ENCODE measurements at regions not wholly inside any gene's neighbourhood (a gene's known extent, or its start where the extent isn't known, plus 50 kb on each side); places are given as distances from the start of the nearest gene placed in this dataset.

DNA sequence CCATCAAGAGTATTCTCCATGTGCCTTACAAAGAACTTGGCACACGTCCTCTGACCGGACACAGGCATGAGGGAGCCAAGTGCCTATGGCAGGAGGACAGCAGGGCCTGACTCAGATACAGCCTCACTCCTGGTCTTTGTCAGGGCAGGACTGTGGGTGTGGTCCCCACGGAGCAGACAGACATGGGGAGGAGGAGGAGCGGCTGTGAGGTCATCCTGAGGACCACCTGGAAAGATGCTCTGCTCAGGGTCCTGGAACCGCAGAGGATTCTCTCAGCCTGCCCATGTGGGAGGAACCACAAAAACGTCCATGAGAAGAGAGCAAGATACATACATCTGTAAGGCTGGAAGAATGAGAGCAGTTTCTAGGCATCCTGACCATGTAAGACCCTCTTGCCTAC lies 576.3 kb downstream of the BRD1 start:
- no peak for DNase-seq

DNA sequence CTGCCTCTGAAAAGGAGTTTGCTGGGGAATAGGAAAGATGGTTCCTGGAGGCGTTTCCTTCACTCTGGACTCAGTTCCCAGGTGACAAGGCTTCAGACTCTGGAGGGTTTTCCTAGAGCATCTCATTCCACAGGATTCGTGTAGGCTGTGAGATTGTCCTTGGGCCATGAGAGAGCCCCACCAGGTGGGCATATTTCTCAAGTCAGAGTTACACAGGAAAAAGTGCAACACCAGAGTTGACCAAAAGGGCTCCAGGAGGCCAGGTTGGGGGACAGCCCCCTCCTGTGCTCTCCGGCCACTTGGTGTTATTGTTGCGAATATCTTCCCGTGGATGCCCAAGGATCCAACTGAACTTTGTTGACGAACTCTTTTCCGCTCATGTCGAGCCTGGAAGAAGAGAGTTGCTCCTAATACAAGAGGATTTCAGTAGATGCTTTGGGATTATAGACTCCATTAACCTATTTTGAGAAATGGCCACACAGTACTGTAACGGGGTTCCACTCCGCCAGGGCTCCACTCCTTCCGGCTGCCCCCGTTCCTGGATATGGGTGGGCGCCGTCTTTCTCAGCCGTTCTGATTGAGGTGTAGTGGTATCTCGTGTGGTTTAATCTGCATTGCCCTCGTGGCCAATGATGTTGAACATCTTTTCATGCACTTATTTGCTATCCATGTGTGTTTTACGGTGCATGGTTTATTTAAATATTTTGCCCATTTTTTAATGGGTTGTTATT lies 580.3 kb downstream of the BRD1 start:
- no peak for DNase-seq

DNA sequence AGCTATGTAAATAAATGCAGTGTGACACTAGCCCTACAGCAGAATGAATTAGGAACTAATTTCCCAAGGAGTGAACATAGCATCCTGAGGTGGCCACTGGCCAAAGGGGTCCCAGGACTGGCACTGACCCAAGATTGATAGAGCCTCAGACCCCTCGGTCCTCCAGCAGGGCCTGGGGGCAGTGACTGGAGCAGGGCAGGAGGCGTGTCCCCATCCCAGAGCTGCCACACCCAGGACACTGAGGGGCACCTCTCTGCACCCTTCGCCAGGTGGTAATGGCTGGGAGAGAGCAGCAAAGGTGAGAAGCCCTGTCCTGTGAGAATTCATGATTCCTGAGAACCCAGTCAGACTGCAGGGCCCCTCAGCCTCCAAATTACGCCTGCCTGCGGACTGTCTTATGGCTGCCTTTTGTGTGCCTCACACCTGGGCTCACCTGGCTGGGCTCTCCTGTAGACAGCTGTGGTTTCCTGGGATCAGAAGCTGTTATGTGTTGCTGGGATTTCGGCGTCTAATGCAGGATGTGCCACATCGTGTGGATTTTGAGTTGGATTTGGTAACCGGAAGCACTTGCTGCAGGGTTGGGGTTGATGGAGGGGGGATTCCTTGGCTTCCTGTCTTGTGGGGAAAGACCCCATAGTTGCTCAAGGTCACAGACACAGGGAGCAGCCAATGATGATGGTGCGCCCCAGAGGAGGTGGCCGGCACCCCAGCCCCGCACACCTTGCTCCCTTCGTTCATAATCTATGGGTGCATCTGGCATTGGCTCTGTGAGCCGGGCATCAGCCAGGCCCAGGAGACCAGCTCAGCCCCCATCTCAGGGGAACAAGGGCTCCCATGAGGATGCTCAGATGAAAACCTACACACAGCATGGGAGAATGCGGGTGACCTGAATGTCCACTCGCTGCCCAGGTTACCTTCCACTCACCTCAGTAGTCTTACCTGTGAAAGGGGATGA lies 582.9 kb downstream of the BRD1 start:
- DNase-seq: no peak

DNA sequence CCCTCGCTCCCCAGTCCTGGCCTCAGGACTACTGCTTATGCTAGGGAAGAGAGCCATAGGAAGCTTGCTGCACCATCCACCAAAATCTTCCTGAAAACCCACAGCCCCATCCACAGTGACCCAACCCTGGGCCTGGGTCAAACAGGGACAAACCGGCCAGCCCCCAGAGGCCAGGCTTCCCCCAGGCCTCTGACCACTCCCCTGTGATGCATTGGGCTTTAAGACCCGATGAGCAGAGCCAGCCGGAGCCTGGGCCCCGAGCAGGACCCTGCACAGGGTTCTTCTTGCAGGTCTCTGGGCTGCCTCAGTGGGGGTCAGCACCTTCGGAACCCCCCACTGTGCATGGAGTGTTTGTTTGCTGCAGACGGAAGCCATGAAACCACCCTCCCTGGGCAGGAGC lies 583.7 kb downstream of the BRD1 start:
- no peak for DNase-seq

DNA sequence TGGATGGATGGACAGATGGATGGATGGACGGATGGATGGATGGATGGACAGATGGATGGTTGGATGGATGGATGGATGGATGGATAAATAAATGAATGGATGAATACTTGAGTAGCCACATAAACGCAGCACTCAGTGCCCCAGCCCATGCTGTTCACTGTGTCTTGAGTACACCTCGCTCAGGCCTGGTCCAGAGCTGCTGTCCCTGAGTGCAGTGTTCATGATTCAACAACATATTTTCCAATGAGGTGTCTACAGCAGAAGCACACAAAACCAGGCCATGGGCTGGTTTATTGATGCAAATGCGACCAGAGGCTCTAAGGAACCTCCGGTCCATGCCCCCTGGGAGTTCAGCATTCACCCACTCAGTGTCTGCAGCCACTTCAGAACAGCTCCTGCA lies 584.3 kb downstream of the BRD1 start:
- DNase-seq: no peak

DNA sequence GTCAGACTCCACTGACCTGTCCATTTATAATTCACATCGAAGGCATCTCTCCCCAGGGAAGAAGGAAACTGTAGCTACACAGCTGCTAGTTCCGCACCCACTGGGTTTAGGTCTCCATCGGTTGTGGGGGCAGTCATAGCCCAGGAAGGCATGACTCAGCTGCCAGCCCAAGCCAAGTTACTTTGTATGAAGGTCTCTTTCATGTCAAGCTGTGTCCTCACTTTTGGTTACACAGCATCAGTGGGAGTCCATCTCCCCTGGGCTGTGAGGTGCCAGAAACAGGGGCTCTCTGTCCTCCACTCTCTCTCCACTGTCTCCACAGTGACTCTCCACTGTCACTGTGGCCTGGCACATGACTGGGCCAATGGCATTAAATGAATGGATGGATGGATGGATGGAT lies 585.2 kb downstream of the BRD1 start:
- DNase-seq: no peak

DNA sequence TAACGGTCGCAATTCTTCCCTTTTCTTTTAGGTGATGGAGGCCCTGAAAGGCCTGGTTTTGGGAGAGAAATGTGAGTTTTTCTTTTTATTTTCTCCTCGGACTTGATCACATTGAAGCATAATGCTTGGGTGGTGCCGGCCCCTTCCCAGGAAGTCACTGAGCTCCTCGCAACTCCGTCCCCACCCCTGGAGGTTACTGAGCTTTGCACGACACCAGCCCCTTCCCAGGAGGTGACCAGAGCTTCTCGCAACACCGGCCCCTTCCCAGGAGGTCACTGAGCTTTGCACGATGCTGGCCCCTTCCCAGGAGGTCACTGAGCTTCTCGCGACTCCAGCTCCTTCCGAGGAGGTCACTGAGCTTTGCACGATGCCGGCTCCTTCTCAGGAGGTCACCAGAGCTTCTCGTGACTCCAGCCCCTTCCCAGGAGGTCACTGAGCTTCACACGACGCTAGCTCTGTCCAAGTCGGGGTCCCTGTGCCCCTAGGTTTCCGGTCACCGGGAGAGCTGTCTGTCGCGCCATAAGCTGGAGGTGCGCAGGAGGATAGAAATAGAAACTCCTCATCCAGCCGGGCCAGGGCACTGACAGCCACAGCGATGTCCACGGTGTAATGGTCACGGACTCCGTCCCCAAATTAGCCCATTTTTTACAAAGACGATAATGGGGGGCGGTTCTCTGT lies 586.4 kb downstream of the BRD1 start:
- no peak for DNase-seq

DNA sequence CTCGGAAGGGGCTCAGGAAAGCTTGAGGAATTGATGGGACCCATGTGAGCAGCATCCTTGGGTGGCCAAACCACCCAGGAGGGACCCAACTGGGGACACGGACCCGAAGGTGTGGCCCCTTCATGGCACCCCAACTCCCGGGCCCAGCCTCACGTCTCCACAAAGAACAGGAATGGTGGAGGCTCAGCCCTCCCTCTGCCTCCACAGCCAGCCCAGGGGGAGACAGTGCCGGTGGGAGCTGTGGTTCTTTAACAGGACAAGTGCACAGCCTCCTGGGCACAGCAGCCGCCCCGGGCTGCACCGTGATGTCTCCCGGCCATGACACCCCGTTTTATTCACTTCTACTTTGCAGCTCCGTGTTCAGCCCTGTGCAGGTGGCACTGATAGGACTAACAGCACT lies 587.2 kb downstream of the BRD1 start:
- no peak for DNase-seq

DNA sequence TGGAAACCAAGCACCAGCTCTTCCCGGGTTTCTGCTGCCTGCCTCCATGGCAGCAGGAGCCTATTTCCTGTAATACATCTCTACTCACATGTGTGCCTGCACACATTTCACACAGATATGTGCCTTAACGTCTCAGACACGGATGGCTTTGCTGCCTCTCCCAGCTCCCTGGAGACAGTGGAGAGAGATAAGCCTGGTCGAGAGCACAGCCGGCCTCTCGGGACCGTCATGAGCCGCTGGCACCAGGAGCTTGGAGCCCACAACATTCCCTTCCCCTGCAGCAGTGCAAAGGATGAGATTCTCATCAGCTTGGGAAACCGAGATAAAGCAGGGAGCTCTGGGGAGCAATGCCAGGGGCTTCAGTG lies 587.7 kb downstream of the BRD1 start:
- DNase-seq: no peak

DNA sequence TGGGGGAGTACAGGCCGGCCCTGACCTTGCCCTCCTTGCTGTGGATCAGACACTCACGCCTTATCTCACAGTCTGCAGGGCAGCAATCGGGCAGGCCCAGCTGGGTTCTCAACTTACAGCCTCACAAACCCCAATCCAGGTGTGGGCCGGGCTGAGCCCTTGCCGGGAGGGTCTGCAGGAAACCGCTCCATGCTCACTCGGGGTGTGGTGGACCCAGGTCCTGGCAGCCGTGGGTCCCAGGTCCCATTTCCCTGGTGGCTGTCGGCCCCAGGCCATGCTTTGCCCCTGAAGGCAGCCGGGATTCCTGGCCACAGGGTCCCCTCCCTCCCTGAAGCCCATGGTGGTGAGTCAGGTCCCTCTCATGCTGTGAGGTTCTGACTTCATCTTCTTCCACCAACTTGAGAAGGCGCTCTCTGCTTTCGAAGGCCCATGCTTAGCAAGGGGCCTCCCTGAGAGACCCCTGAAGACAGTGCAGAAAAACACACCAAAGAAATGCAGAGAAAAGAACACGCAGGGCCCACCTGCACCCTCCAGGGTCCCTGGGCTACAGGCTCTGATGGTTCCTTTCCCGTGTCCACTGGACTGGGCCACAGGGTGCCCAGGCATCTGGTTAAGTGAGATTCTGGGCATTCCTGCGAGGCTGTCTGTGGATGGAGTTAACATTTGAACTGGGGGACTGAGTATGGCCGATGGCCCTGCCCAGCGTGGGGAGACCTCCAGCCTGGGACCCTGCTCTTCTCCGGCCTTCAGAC lies 588.2 kb downstream of the BRD1 start:
- DNase-seq: no peak

DNA sequence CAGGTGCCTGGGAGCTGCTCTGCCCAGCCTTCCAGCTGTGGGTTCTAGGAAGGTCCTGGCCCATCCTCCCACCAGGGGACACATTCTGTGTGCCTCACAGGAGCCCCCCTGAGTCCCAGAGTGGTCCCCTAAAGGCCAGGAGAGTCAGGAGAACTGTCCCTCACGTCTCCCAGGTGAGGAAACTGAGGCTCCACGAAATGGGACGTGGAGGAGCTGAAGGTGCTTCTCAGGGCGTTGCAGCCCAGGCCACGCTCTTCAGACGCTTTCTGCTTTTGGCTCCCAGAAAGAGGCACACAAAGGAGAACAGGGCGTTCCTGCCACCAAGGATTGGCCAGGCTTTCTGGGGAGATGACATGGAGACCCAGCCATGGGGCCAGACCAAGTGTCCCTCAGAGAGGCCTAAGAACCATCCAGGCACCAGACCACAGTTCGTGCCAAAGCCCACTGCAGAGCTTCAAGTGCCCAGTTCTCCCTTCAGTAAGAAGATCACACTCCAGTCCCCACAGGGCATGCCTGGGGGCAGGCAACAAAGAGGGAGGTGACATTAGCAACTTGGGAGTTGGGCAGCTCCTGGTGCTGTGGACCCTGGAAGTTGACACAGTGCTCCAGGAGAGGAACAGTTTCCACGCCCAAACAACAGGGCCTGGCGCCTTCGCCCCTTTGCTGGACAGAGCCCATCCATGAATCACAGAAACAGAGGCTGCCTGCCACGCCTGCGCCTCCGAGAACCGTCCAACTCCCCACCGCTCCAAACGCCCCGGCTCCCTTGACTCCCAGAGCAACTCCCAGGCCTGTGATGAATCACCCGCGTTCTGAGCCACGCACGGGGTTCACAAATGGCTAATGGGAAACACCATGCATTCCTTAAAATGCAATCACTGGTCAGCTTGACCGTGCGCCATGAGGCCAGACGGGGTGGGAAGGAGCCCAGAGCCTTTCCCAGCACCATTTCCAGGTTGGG lies 589.2 kb downstream of the BRD1 start:
- no peak for DNase-seq

DNA sequence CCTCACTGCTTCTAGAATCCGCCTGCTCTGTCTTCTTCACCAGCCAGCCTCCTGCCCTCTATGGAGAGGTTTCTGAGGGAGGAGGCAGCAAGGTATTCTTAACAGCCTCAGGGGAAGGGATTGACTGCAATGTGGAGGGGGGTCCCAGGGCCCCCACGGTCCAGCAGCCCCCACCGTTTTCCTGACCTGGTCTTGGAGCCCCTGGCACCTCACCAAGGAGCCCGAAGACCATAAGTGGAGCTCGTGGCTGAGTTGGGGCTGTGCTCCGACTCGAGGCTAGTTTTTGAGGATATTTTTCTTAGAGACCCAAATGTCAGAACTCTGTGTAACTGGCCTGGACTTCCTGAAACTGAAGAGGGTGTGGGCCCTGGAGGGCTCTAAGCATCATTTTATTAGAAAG lies 590.0 kb downstream of the BRD1 start:
- no peak for DNase-seq

DNA sequence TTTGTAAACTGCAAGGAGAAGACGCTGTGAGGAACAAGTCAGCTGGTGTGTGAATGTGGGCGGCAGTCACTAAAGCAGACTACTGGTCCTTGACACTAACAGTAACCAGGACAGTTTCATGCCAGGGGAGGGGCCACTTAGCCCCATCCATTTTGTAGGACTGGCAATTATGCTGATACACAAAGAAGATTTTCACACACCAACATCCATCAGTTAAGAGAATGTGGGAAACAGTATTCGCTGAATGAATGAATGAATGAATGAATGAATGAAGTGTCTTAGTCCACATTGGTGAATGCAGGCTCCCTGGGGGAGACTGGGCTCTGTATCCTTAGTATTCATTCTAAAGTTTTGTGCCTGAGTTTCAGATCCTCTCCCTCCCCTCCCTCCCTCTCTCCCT lies 590.4 kb downstream of the BRD1 start:
- DNase-seq: no peak

DNA sequence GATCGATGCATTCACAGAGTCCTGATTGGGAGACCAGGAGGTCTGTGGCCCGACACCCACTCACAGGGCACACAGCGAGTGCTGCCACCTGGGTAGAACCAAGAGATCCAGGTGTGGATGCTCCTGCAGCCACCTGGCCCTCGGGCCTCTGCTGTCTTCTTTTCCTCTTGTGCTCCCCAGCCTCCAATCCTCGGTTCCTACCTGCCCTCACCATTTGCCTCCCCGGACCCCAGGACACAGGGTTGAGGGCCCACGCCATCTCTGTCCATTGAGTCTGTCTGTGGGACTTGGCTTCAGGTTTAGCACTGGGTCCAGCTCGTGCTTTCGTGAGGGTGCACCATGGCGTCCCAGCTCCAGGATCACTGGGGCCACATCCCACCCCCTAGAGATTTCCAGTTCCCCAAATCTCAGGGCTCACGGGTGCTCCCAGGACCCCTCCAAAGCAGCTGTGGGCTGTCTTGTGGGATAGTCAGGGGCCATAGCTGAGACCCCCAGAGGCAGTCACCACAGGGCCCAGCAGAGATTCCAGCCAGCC lies 591.1 kb downstream of the BRD1 start:
- no peak for DNase-seq

DNA sequence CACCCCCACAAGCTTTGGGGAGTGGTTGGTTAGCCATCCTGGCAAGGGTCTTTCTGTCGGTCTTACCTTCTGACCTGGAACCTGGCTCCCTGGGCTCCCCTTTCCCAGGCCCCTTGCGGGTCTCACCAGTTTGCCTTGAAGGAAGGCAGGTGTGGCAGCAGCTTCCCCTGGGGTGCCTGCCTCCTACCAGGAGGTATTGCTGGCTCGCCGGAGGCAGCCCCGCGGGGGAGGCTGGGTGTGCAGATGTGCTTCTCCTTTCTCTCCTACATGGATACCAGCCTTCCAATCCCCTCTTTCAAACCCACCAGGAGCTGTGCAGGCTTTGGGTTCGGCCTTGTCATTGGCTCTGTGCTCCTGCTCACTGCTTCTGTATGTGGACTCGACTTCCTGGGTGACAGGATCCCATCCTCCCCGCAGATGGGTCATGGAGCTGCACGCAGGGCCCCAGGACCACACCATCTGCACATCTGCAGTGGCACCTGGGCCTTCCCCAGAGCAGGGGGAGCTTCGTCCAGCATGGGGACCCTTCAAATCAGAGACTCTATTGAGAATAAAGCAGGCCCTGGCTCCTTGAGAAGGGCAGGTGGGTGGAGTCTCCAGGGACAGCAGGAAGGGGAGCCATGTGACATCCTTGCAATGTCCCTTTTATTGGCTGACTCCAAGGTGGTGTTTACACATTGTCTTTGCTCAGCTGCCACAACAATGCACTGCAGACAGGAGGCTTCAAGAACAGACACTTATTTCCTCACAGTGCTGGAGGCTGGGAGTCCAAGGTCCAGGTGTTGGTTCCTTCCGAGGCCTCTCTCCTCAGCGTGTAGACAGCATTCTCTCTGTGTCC lies 592.0 kb downstream of the BRD1 start:
- no peak for DNase-seq

DNA sequence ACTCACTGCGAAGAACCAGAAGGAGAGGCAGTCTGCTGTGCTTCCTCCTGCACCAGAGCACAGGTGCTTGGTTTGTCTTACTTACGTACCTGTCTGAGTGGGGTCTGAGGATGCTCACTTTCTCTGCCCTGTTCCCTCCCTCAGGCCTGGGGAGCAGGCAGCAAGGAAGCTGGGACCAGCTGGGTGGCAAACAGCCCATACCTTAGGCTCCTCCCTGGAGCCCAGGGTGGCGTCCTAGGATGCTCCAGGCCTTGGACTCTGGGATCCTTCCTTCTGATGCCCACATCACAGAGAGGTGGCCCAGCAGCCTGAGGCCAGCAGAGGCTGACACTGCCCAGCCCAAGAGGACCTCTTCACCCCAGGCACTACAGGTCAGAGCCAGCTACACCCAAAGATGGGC lies 593.2 kb downstream of the BRD1 start:
- no peak for DNase-seq

DNA sequence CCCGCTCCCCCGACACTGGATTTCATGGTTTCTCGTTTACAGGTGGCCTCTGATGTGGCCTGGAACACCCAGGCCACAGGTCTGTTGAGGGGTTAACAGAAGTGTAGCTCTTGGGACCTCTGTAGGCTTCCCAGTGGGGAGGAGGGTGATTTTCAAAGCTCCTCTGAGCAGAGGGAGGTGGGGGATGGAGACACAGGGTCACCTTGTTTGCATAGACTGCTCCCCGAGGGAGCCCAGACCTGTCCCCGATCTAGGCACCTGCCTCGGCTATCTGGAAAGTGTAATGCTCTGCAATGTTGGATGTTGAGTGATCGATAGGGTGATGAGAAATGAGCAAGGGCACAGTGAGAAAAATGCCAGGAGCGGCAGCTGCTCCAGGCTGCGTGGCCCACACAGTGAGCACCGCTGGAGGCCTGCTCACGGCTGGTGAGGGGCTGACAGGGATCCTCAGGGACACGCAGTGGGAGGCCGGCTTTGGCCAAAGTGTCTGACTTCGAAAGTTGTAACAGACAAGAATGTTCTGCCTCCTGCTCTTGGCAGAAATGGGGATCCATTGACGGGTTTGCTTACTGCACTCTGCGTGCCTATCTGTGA lies 594.1 kb downstream of the BRD1 start:
- no peak for DNase-seq

DNA sequence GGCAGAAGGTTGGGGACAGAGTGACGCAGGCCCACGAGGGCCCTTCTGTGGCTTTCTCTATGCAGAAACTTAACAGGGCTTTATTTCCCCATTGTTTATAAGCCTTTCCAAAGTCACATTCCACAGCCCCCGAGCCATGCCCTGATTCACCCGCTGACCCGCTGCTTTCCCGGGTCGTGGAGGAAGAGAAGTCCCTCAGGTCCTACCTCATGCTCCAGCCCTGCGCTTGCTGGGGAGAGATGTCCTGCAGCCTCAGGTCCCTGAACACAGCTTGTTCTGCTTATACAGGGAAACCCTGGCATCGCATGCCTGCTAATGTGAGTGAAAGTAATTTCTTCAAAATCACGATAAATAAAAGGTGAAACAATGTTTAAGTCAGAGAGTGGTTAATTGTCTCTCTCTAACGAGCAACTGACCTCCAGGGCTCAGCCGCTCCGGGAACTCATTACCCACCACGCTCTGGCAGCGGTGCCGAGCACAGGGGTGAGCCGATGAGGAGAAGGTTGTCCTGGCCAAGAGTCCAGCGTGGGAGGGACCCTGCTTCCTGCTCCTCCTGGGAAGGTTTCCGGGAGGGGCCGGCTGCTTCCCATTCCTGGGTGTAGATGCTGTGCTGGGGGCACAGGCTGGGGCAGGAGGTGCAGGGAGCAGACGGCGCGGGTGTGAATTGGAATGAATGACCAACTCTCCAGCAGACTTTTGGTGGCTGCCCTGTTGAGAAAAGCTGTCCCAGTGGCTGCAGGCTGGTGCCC lies 595.2 kb downstream of the BRD1 start:
- DNase-seq: no peak

Measured in hypothalamus (tissue), 51 donors.